Vagina (tissue), 2 donors: ENCODE measurements at regions not wholly inside any gene's neighbourhood (a gene's known extent, or its start where the extent isn't known, plus 50 kb on each side); places are given as distances from the start of the nearest gene placed in this dataset.

Experiments
- POLR2A ChIP-seq, 2 donors: fragments of 450-650 bp; IDR thresholded peaks; one replicate each; pipeline ENCODE4 v1.6.1; 2017; ENCODE audit warnings: antibody characterized with exemption in 2 of 2, mild to moderate bottlenecking in 2 of 2, moderate library complexity in 2 of 2
- POLR2AphosphoS5 ChIP-seq, 2 donors: sonication (generic); formaldehyde crosslinking; IDR thresholded peaks; one replicate each; pipeline ENCODE4 v1.9.0; 2017; ENCODE audit warnings: antibody characterized with exemption in 2 of 2, mild to moderate bottlenecking in 2 of 2, low read depth in 1 of 2; ENCODE audit not compliant: insufficient read depth in 1 of 2
- TF ChIP-seq, protein P1 (sequence below), 3 experiments: fragments of 450-650 bp in 2 of 3; fragments of 200-600 bp in 1 of 3; sonication (generic) in 1 of 3; IDR thresholded peaks; one replicate each; pipeline ENCODE4 v1.5.1; 2017 to 2019; ENCODE audit warnings: antibody characterized with exemption in 3 of 3, mild to moderate bottlenecking in 2 of 3, moderate library complexity in 2 of 3

DNA sequence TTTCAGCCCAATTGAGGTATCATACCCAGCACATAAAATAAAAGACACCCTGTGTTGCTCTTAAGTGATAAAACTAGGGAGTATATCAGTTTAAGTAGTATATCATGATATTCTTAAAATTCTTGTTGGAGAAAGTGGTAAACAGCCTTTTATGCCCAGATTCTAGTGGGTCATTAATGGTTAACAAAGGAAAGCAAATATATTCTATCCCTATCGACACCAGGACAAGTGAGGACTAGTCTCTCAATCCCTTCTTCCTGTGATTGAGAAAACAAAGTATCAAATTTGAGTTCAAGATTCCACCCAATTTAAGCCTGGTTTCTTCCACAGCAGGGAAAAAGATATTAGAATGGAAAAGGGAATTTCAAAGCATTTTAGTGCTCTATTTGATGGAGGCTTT lies 142.4 kb upstream of the IL12A start:
- TF ChIP-seq, protein P1, sequence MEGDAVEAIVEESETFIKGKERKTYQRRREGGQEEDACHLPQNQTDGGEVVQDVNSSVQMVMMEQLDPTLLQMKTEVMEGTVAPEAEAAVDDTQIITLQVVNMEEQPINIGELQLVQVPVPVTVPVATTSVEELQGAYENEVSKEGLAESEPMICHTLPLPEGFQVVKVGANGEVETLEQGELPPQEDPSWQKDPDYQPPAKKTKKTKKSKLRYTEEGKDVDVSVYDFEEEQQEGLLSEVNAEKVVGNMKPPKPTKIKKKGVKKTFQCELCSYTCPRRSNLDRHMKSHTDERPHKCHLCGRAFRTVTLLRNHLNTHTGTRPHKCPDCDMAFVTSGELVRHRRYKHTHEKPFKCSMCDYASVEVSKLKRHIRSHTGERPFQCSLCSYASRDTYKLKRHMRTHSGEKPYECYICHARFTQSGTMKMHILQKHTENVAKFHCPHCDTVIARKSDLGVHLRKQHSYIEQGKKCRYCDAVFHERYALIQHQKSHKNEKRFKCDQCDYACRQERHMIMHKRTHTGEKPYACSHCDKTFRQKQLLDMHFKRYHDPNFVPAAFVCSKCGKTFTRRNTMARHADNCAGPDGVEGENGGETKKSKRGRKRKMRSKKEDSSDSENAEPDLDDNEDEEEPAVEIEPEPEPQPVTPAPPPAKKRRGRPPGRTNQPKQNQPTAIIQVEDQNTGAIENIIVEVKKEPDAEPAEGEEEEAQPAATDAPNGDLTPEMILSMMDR (IDR thresholded peaks at IDR 0.05) = no peak
- TF ChIP-seq POLR2A (IDR thresholded peaks at IDR 0.05) (no peak), POLR2AphosphoS5 (IDR thresholded peaks at IDR 0.05; ENCODE audit: insufficient read depth in 1 of 2, low read depth in 1 of 2) (no peak)
